H9 (cell line): ENCODE measurements at regions not wholly inside any gene's neighbourhood (a gene's known extent, or its start where the extent isn't known, plus 50 kb on each side); places are given as distances from the start of the nearest gene placed in this dataset.

Source experiments
- DNase-seq: peaks from one replicate; pipeline ENCODE4 v3.0.0-alpha.2; 2017
- H2AFZ ChIP-seq: one replicate; pipeline ENCODE4 v1.6.1; 2013; ENCODE audit warnings: mild to moderate bottlenecking, low read length, control low read depth, moderate library complexity
- H2AK5ac ChIP-seq: 2 replicates; pipeline ENCODE4 v1.6.1; 2013; ENCODE audit warnings: low read length, control low read depth, mixed read lengths; ENCODE audit not compliant: insufficient read length
- H2BK120ac ChIP-seq: one replicate; pipeline ENCODE4 v1.6.1; 2013; ENCODE audit warnings: low read depth, mild to moderate bottlenecking, low read length, control low read depth, inconsistent platforms; ENCODE audit not compliant: poor library complexity, severe bottlenecking
- H2BK12ac ChIP-seq: 2 replicates; pipeline ENCODE4 v1.6.1; 2013; ENCODE audit warnings: low read length, control low read depth, mixed read lengths, low read depth; ENCODE audit not compliant: insufficient read length
- H2BK15ac ChIP-seq: 2 replicates; pipeline ENCODE4 v1.6.1; 2013; ENCODE audit warnings: low read depth, low read length, control low read depth
- H2BK20ac ChIP-seq: one replicate; pipeline ENCODE4 v1.6.1; 2013; ENCODE audit warnings: low read depth, mild to moderate bottlenecking, low read length, control low read depth, inconsistent platforms; ENCODE audit not compliant: poor library complexity, severe bottlenecking
- H2BK5ac ChIP-seq: 2 replicates; pipeline ENCODE4 v1.6.1; 2013; ENCODE audit warnings: low read length, control low read depth, mixed read lengths; ENCODE audit not compliant: insufficient read length
- H3K14ac ChIP-seq: 2 replicates; pipeline ENCODE4 v1.6.1; 2013; ENCODE audit warnings: low read length, control low read depth; ENCODE audit not compliant: insufficient read depth
- H3K18ac ChIP-seq: 2 replicates; pipeline ENCODE4 v1.6.1; 2013; ENCODE audit warnings: low read depth, mild to moderate bottlenecking, mixed read lengths, low read length, control low read depth; ENCODE audit not compliant: insufficient read length
- H3K23ac ChIP-seq: 2 replicates; pipeline ENCODE4 v1.6.1; 2013; ENCODE audit warnings: low read length, control low read depth, mixed read lengths, low read depth; ENCODE audit not compliant: insufficient read length
- H3K23me2 ChIP-seq: 2 replicates; pipeline ENCODE4 v1.6.1; 2013; ENCODE audit warnings: low read depth, mild to moderate bottlenecking, mixed read lengths, low read length, control low read depth; ENCODE audit not compliant: insufficient read length, poor library complexity, severe bottlenecking
- H3K27ac ChIP-seq: 2 replicates; pipeline ENCODE4 v1.5.1; 2013; ENCODE audit warnings: low read length, control low read depth, mixed read lengths, low read depth; ENCODE audit not compliant: insufficient read length
- H3K27me3 ChIP-seq: 2 replicates; pipeline ENCODE4 v1.6.1; 2013; ENCODE audit warnings: low read length, control low read depth, inconsistent platforms; ENCODE audit not compliant: insufficient read depth
- H3K4ac ChIP-seq: 2 replicates; pipeline ENCODE4 v1.6.1; 2013; ENCODE audit warnings: low read depth, mild to moderate bottlenecking, control low read depth, inconsistent platforms, low read length, moderate library complexity
- H3K4me1 ChIP-seq: 2 replicates; pipeline ENCODE4 v1.6.1; 2013; ENCODE audit warnings: low read length, control low read depth, inconsistent platforms; ENCODE audit not compliant: insufficient read depth
- H3K4me2 ChIP-seq: 2 replicates; pipeline ENCODE4 v1.6.1; 2013; ENCODE audit warnings: low read length, control low read depth, mixed read lengths; ENCODE audit not compliant: insufficient read length, insufficient read depth
- H3K56ac ChIP-seq: 2 replicates; pipeline ENCODE4 v1.6.1; 2013; ENCODE audit warnings: low read depth, mild to moderate bottlenecking, mixed read lengths, low read length, control low read depth; ENCODE audit not compliant: insufficient read length
- H3K79me1 ChIP-seq: 2 replicates; pipeline ENCODE4 v1.6.1; 2013; ENCODE audit warnings: low read depth, mild to moderate bottlenecking, moderate library complexity, low read length, control low read depth, inconsistent platforms; ENCODE audit not compliant: insufficient read depth, poor library complexity, severe bottlenecking
- H3K79me2 ChIP-seq: 2 replicates; pipeline ENCODE4 v1.6.1; 2013; ENCODE audit warnings: low read length, control low read depth, inconsistent platforms; ENCODE audit not compliant: insufficient read depth
- H3K9ac ChIP-seq: 2 replicates; pipeline ENCODE4 v1.6.1; 2013; ENCODE audit warnings: low read length, control low read depth, mixed read lengths; ENCODE audit not compliant: insufficient read length; ENCODE audit errors: extremely low read depth
- H3K9me3 ChIP-seq: one replicate; pipeline ENCODE4 v1.6.1; 2013; ENCODE audit warnings: low read depth, low read length, inconsistent platforms; ENCODE audit not compliant: control insufficient read depth
- H3T11ph ChIP-seq: one replicate; pipeline ENCODE4 v1.6.1; 2013; ENCODE audit warnings: mild to moderate bottlenecking, low read length, control low read depth, inconsistent platforms
- H4K20me1 ChIP-seq: one replicate; pipeline ENCODE4 v1.6.1; 2013; ENCODE audit not compliant: control insufficient read depth, insufficient read length, insufficient read depth
- H4K5ac ChIP-seq: 2 replicates; pipeline ENCODE4 v1.6.1; 2013; ENCODE audit warnings: low read depth, mild to moderate bottlenecking, mixed read lengths, low read length, control low read depth; ENCODE audit not compliant: insufficient read length
- H4K8ac ChIP-seq: replicated peaks from 2 replicates; pipeline ENCODE4 v1.6.1; 2013; ENCODE audit warnings: low read length, control low read depth, mixed read lengths, low read depth; ENCODE audit not compliant: insufficient read length
- H4K91ac ChIP-seq: 2 replicates; pipeline ENCODE4 v1.6.1; 2013; ENCODE audit warnings: low read depth, mild to moderate bottlenecking, moderate library complexity, mixed read lengths, low read length, control low read depth; ENCODE audit not compliant: insufficient read length
- H3K27ac Mint-ChIP-seq, 3 experiments: 2 replicates in 2 of 3; 3 replicates in 1 of 3; pipeline ENCODE4 v1.8.0; 2020 to 2021; ENCODE audit warnings: mixed read lengths in 3 of 3, mild to moderate bottlenecking in 1 of 3, moderate library complexity in 1 of 3
- H3K27me3 Mint-ChIP-seq: 2 replicates; pipeline ENCODE4 v1.8.0; 2021; ENCODE audit warnings: low read depth, mild to moderate bottlenecking, moderate library complexity, mixed read lengths
- H3K36me3 Mint-ChIP-seq, 3 experiments: 2 replicates in 2 of 3; 3 replicates in 1 of 3; pipeline ENCODE4 v1.8.0; 2020 to 2021; ENCODE audit warnings: low read depth in 3 of 3, mixed read lengths in 3 of 3; ENCODE audit not compliant: insufficient read depth in 1 of 3
- H3K4me1 Mint-ChIP-seq, 2 experiments: 2 replicates each; pipeline ENCODE4 v1.8.0; 2020; ENCODE audit warnings: mixed read lengths in 2 of 2
- H3K4me3 Mint-ChIP-seq, 2 experiments: 2 replicates in 1 of 2; 3 replicates in 1 of 2; pipeline ENCODE4 v1.8.0; 2020 to 2021; ENCODE audit warnings: mild to moderate bottlenecking in 2 of 2, mixed read lengths in 2 of 2, moderate library complexity in 1 of 2
- H3K9me3 Mint-ChIP-seq, 2 experiments: 2 replicates in 1 of 2; 3 replicates in 1 of 2; pipeline ENCODE4 v1.8.0; 2020; ENCODE audit warnings: mild to moderate bottlenecking in 2 of 2, mixed read lengths in 2 of 2, moderate library complexity in 1 of 2
- WGBS: extraction: QIAGEN DNeasy Blood & Tissue Kit; methylation state at CpG from one replicate; pipeline ENCODE4 v1.1.7; 2013; ENCODE audit warnings: missing lambda C conversion rate, low lambda C conversion rate, mixed read lengths; ENCODE audit not compliant: insufficient read length; ENCODE audit errors: extremely low coverage; 5-methylcytosine and 5-hydroxymethylcytosine counted together
- TF ChIP-seq, protein P1 (sequence below): fragments of 200-600 bp; sonication (generic); conservative IDR thresholded peaks from 3 replicates; pipeline ENCODE4 v1.8.0; 2021; ENCODE audit warnings: antibody characterized with exemption, mild to moderate bottlenecking

DNA sequence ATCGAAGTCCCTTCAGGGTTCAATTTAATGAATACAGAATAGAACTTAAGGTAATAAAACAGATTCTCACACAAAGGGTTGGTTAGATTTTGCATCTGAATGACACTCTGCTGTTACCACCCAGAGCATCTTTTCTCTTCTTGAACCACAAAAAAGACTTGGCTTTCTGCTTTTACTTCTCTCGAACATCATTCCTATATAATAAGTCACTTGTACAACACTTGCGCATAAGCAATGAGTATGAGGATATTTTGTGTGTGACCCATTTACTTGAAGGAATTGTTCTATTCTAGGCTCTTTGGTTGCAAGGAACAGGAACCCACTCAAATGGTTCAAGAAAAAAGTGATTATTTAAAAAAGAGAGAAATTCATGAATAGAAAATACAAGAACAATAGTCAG, 126.2 kb downstream of the NUP35 start:
- Mint-ChIP-seq H3K4me1 (no peaks in the 10 kb centered on the region; a peak in 1 of 4 replicates), H3K27me3 (no peaks in the 10 kb centered on the region), H3K27ac (no peak overlapping the region), H3K4me3 (no peak overlapping the region), H3K36me3 (no peaks in the 10 kb centered on the region), H3K9me3 (no peaks in the 10 kb centered on the region)
- Histone ChIP-seq H3K9ac (no peak overlapping the region), H3K4me1 (no peaks in the 10 kb centered on the region), H3K56ac (no peak overlapping the region), H2AFZ (no peak overlapping the region), H3K27me3 (no peaks in the 10 kb centered on the region), H2BK120ac (no peak overlapping the region), H2BK15ac (no peak overlapping the region), H4K91ac (no peak overlapping the region), H4K20me1 (no peaks in the 10 kb centered on the region), H2BK5ac (no peak overlapping the region), H3K14ac (no peak overlapping the region), H3K4me2 (no peak overlapping the region), H2BK20ac (no peak overlapping the region), H2BK12ac (no peak overlapping the region), H4K8ac (no peak overlapping the region), H3K23ac (no peak overlapping the region), H3K27ac (no peak overlapping the region), H3K18ac (no peak overlapping the region), H3T11ph (no peak overlapping the region), H3K9me3 (no peaks in the 10 kb centered on the region), H2AK5ac (no peak overlapping the region), H3K79me1 (no peaks in the 10 kb centered on the region), H4K5ac (no peak overlapping the region), H3K23me2 (no peaks in the 10 kb centered on the region), H3K4ac (no peak overlapping the region), H3K79me2 (no peaks in the 10 kb centered on the region)
- TF ChIP-seq, protein P1, sequence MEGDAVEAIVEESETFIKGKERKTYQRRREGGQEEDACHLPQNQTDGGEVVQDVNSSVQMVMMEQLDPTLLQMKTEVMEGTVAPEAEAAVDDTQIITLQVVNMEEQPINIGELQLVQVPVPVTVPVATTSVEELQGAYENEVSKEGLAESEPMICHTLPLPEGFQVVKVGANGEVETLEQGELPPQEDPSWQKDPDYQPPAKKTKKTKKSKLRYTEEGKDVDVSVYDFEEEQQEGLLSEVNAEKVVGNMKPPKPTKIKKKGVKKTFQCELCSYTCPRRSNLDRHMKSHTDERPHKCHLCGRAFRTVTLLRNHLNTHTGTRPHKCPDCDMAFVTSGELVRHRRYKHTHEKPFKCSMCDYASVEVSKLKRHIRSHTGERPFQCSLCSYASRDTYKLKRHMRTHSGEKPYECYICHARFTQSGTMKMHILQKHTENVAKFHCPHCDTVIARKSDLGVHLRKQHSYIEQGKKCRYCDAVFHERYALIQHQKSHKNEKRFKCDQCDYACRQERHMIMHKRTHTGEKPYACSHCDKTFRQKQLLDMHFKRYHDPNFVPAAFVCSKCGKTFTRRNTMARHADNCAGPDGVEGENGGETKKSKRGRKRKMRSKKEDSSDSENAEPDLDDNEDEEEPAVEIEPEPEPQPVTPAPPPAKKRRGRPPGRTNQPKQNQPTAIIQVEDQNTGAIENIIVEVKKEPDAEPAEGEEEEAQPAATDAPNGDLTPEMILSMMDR: no peak
- DNase-seq: no peak
- WGBS: no CpG with 5 or more reads among the region's 3 CpGs
